ENCODE measurements at regions not wholly inside any gene's neighbourhood (a gene's known extent, or its start where the extent isn't known, plus 50 kb on each side); places are given as distances from the start of the nearest gene placed in this dataset.

DNA sequence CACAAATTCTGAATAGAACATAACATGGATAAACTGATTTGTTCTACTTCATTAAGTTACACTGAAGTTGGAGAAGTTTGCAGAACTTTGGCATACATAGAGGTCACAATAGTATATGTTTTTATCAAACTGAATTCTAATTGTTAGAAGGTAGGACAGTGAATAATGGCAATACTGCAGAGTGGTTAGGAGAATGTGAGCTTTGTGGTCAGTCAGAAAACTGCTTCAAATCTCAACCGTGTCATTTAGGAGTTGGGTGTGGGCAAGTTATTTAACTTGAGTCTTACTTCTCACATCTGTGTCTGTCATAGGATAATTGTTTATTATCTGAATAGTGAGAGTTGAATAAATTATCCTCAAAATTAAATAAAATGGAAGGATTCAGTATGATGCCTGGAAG is 374.6 kb upstream of the SYT1 start:
- no peak for TF ChIP-seq GATA2 (IDR thresholded peaks at IDR 0.05; ENCODE audit: low read depth, low read length)
- no peak for TF ChIP-seq GATA3 (IDR thresholded peaks at IDR 0.05; ENCODE audit: low read depth, low read length)
